ENCODE measurements at regions not wholly inside any gene's neighbourhood (a gene's known extent, or its start where the extent isn't known, plus 50 kb on each side); places are given as distances from the start of the nearest gene placed in this dataset.
"Not testable (repeated sequence)": the region's sequence is repeated elsewhere in the genome, so short reads cannot be mapped to it uniquely, and the experiment has no call there.

- no peaks in the 10 kb centered on the region for H3K36me3 Mint-ChIP-seq (ENCODE audit: insufficient read depth in 2 of 2)
- H3K27me3 Mint-ChIP-seq (ENCODE audit: low read depth), result no peaks in the 10 kb centered on the region
- DNase-seq (no peak), ATAC-seq (replicated peaks in 1 of 2) (no peak)
- H3K4me3 Mint-ChIP-seq, result no peak overlapping the region
- H3K9me3 Mint-ChIP-seq, result peaks cover 6 to 11% of the 10 kb centered on the region in 2 donors
- no peak overlapping the region for H3K27ac Mint-ChIP-seq
- H3K4me1 Mint-ChIP-seq (ENCODE audit: low read depth), result no peaks in the 10 kb centered on the region
These were observed 640.1 kb upstream of the FSHR start for GRCh38 chr2:49794396-49794795.

- no peaks in the 10 kb centered on the region for H3K4me1 Mint-ChIP-seq (ENCODE audit: low read depth)
- H3K4me3 Mint-ChIP-seq, result no peak overlapping the region
- no peaks in the 10 kb centered on the region for H3K27me3 Mint-ChIP-seq (ENCODE audit: low read depth)
- no peak overlapping the region for H3K27ac Mint-ChIP-seq
- peaks cover 1 to 8% of the 10 kb centered on the region in 2 donors for H3K9me3 Mint-ChIP-seq
- no peaks in the 10 kb centered on the region for H3K36me3 Mint-ChIP-seq (ENCODE audit: insufficient read depth in 2 of 2)
- ATAC-seq (replicated peaks in 1 of 2) (no peak), DNase-seq (no peak)
These were observed 634.0 kb upstream of the FSHR start for GRCh38 chr2:49788300-49788699.

- H3K9me3 Mint-ChIP-seq, result peaks cover 0 to 6% of the 10 kb centered on the region in 2 donors
- no peaks in the 10 kb centered on the region for H3K36me3 Mint-ChIP-seq (ENCODE audit: insufficient read depth in 2 of 2)
- ATAC-seq (replicated peaks in 1 of 2), result no peak
- no peaks in the 10 kb centered on the region for H3K27me3 Mint-ChIP-seq (ENCODE audit: low read depth)
- H3K4me1 Mint-ChIP-seq (ENCODE audit: low read depth), result no peaks in the 10 kb centered on the region
- H3K4me3 Mint-ChIP-seq, result no peak overlapping the region
- no peak overlapping the region for H3K27ac Mint-ChIP-seq
- DNase-seq, result no peak
These were observed 626.6 kb upstream of the FSHR start for GRCh38 chr2:49780949-49781348.

- no peaks in the 10 kb centered on the region for H3K36me3 Mint-ChIP-seq (ENCODE audit: insufficient read depth in 2 of 2)
- no peak for ATAC-seq (replicated peaks in 1 of 2)
- no peak for DNase-seq
- H3K9me3 Mint-ChIP-seq, result no peaks in the 10 kb centered on the region
- H3K4me3 Mint-ChIP-seq, result no peak overlapping the region
- no peaks in the 10 kb centered on the region for H3K4me1 Mint-ChIP-seq (ENCODE audit: low read depth)
- no peak overlapping the region for H3K27ac Mint-ChIP-seq
- H3K27me3 Mint-ChIP-seq (ENCODE audit: low read depth), result peaks cover 7% of the 10 kb centered on the region
These were observed 618.1 kb upstream of the FSHR start for GRCh38 chr2:49772299-49772970.

GRCh38 chr2:49770919-49771318 lies 616.6 kb upstream of the FSHR start:
- H3K9me3 Mint-ChIP-seq, result no peaks in the 10 kb centered on the region
- H3K36me3 Mint-ChIP-seq (ENCODE audit: insufficient read depth in 2 of 2), result no peaks in the 10 kb centered on the region
- H3K27me3 Mint-ChIP-seq (ENCODE audit: low read depth), result peaks cover 7% of the 10 kb centered on the region
- peak in 1 of 2 donors; percentile 34 for ATAC-seq (replicated peaks in 1 of 2)
- no peak overlapping the region for H3K27ac Mint-ChIP-seq
- peak in 1 of 2 donors; percentile 2 for DNase-seq
- H3K4me3 Mint-ChIP-seq, result no peak overlapping the region
- no peaks in the 10 kb centered on the region for H3K4me1 Mint-ChIP-seq (ENCODE audit: low read depth)

- no peaks in the 10 kb centered on the region for H3K4me1 Mint-ChIP-seq (ENCODE audit: low read depth)
- no peak for DNase-seq
- no peaks in the 10 kb centered on the region for H3K36me3 Mint-ChIP-seq (ENCODE audit: insufficient read depth in 2 of 2)
- no peak for ATAC-seq (replicated peaks in 1 of 2)
- H3K27ac Mint-ChIP-seq, result no peak overlapping the region
- no peaks in the 10 kb centered on the region for H3K9me3 Mint-ChIP-seq
- no peak overlapping the region for H3K4me3 Mint-ChIP-seq
- H3K27me3 Mint-ChIP-seq (ENCODE audit: low read depth), result no peaks in the 10 kb centered on the region
These were observed 613.0 kb upstream of the FSHR start for GRCh38 chr2:49767316-49767715.

- no peaks in the 10 kb centered on the region for H3K36me3 Mint-ChIP-seq (ENCODE audit: insufficient read depth in 2 of 2)
- H3K27me3 Mint-ChIP-seq (ENCODE audit: low read depth), result no peaks in the 10 kb centered on the region
- no peaks in the 10 kb centered on the region for H3K4me1 Mint-ChIP-seq (ENCODE audit: low read depth)
- H3K9me3 Mint-ChIP-seq, result peaks cover 0 to 2% of the 10 kb centered on the region in 2 donors
- no peak for DNase-seq
- no peak for ATAC-seq (replicated peaks in 1 of 2)
- no peak overlapping the region for H3K27ac Mint-ChIP-seq
- no peak overlapping the region for H3K4me3 Mint-ChIP-seq
These were observed 601.5 kb upstream of the FSHR start for GRCh38 chr2:49755777-49756176.

- Mint-ChIP-seq H3K9me3 (peaks cover 0 to 6% of the 10 kb centered on the region in 2 donors), H3K4me3 (no peak overlapping the region), H3K27ac (no peak overlapping the region), H3K36me3 (ENCODE audit: insufficient read depth in 2 of 2) (no peaks in the 10 kb centered on the region), H3K4me1 (ENCODE audit: low read depth) (no peaks in the 10 kb centered on the region), H3K27me3 (ENCODE audit: low read depth) (no peaks in the 10 kb centered on the region)
- DNase-seq, result no peak
- no peak for ATAC-seq (replicated peaks in 1 of 2)
These were observed 600.1 kb upstream of the FSHR start for GRCh38 chr2:49754381-49754780.

- no peaks in the 10 kb centered on the region for H3K27me3 Mint-ChIP-seq (ENCODE audit: low read depth)
- no peaks in the 10 kb centered on the region for H3K4me1 Mint-ChIP-seq (ENCODE audit: low read depth)
- no peak for DNase-seq
- H3K9me3 Mint-ChIP-seq, result peaks cover 0 to 8% of the 10 kb centered on the region in 2 donors
- no peak overlapping the region for H3K27ac Mint-ChIP-seq
- H3K4me3 Mint-ChIP-seq, result no peak overlapping the region
- no peak for ATAC-seq (replicated peaks in 1 of 2)
- no peaks in the 10 kb centered on the region for H3K36me3 Mint-ChIP-seq (ENCODE audit: insufficient read depth in 2 of 2)
These were observed 599.1 kb upstream of the FSHR start for GRCh38 chr2:49753344-49753985.

- Mint-ChIP-seq H3K4me3 (no peak overlapping the region), H3K36me3 (ENCODE audit: insufficient read depth in 2 of 2) (no peaks in the 10 kb centered on the region), H3K9me3 (peaks cover 0 to 9% of the 10 kb centered on the region in 2 donors), H3K27me3 (ENCODE audit: low read depth) (no peaks in the 10 kb centered on the region), H3K4me1 (ENCODE audit: low read depth) (no peaks in the 10 kb centered on the region), H3K27ac (no peak overlapping the region)
- no peak for ATAC-seq (replicated peaks in 1 of 2)
- DNase-seq, result no peak
These were observed 583.3 kb upstream of the FSHR start for GRCh38 chr2:49737606-49738005.

- not testable (repeated sequence) for H3K4me3 Mint-ChIP-seq; H3K9me3 Mint-ChIP-seq; H3K4me1 Mint-ChIP-seq (ENCODE audit: low read depth); H3K27ac Mint-ChIP-seq; ATAC-seq (replicated peaks in 1 of 2); DNase-seq; H3K36me3 Mint-ChIP-seq (ENCODE audit: insufficient read depth in 2 of 2); H3K27me3 Mint-ChIP-seq (ENCODE audit: low read depth)
These were observed 578.6 kb upstream of the FSHR start for GRCh38 chr2:49732924-49733323.

GRCh38 chr2:49719241-49719640 lies 564.9 kb upstream of the FSHR start:
- H3K36me3 Mint-ChIP-seq (ENCODE audit: insufficient read depth in 2 of 2), result no peaks in the 10 kb centered on the region
- no peaks in the 10 kb centered on the region for H3K27me3 Mint-ChIP-seq (ENCODE audit: low read depth)
- no peak overlapping the region for H3K4me3 Mint-ChIP-seq
- peaks cover 3 to 4% of the 10 kb centered on the region in 2 donors for H3K9me3 Mint-ChIP-seq
- no peak for ATAC-seq (replicated peaks in 1 of 2)
- no peaks in the 10 kb centered on the region for H3K4me1 Mint-ChIP-seq (ENCODE audit: low read depth)
- H3K27ac Mint-ChIP-seq, result no peak overlapping the region
- no peak for DNase-seq

GRCh38 chr2:49715597-49715996 lies 561.3 kb upstream of the FSHR start:
- ATAC-seq (replicated peaks in 1 of 2) (no peak), DNase-seq (no peak)
- Mint-ChIP-seq H3K36me3 (ENCODE audit: insufficient read depth in 2 of 2) (no peaks in the 10 kb centered on the region), H3K9me3 (peaks cover 4 to 5% of the 10 kb centered on the region in 2 donors), H3K27me3 (ENCODE audit: low read depth) (no peaks in the 10 kb centered on the region), H3K27ac (no peak overlapping the region), H3K4me1 (ENCODE audit: low read depth) (no peaks in the 10 kb centered on the region), H3K4me3 (no peak overlapping the region)

- no peaks in the 10 kb centered on the region for H3K4me1 Mint-ChIP-seq (ENCODE audit: low read depth)
- H3K4me3 Mint-ChIP-seq, result no peak overlapping the region
- no peak for ATAC-seq (replicated peaks in 1 of 2)
- no peak overlapping the region for H3K27ac Mint-ChIP-seq
- no peaks in the 10 kb centered on the region for H3K36me3 Mint-ChIP-seq (ENCODE audit: insufficient read depth in 2 of 2)
- peaks cover 3 to 5% of the 10 kb centered on the region in 2 donors for H3K9me3 Mint-ChIP-seq
- no peaks in the 10 kb centered on the region for H3K27me3 Mint-ChIP-seq (ENCODE audit: low read depth)
- no peak for DNase-seq
These were observed 560.1 kb upstream of the FSHR start for GRCh38 chr2:49714454-49714853.
